GM12878 (cell line): ENCODE measurements at regions not wholly inside any gene's neighbourhood (a gene's known extent, or its start where the extent isn't known, plus 50 kb on each side); places are given as distances from the start of the nearest gene placed in this dataset.

ENCODE experiments used
- ATAC-seq: fragments of 200-7000 bp; cut with Tn5 transposase; 3 replicates; pipeline ENCODE4 v1.9.1; 2020; ENCODE audit warnings: mild to moderate bottlenecking, moderate library complexity
- BruUV-seq: library from RNA; stranded (reverse); fragments of 400-500 nt; replicated peaks from 2 replicates; lab custom pipeline; 2021; lab: Mats Ljungman, UMichigan
- CTCF ChIA-PET: fragments of 300-600 bp; sonication (Branson Sonifier 250); formaldehyde crosslinking; extraction: SDS; loops from one replicate; lab custom pipeline; 2021; ENCODE audit warnings: inconsistent platforms; lab: Yijun Ruan, JAX
- POLR2A ChIA-PET: fragments of 350-600 bp; formaldehyde crosslinking; extraction: SDS; loops from one replicate; lab custom pipeline; 2021; ENCODE audit warnings: inconsistent platforms; lab: Charles Lee
- RAD21 ChIA-PET: fragments of 300-600 bp; sonication (Branson Sonifier 250); formaldehyde crosslinking; loops from one replicate; lab custom pipeline; 2023; ENCODE audit warnings: antibody characterized with exemption; ENCODE audit not compliant: unreplicated experiment; lab: Charles Lee
- SMC1A ChIA-PET: fragments of 300-600 bp; sonication (Branson Sonifier 250); formaldehyde crosslinking; loops from one replicate; lab custom pipeline; 2023; ENCODE audit not compliant: unreplicated experiment, uncharacterized antibody; lab: Charles Lee
- DNase-seq: peaks from one replicate; pipeline ENCODE4 v3.0.0-alpha.2; 2011; ENCODE audit warnings: low read depth, low spot score
- FAIRE-seq: peaks from 3 replicates; lab custom pipeline; 2011; peaks lifted over from hg19 to GRCh38; lab: Jason Lieb, UNC
- H2AFZ ChIP-seq: 2 replicates; pipeline ENCODE4 v1.6.0; 2011; ENCODE audit warnings: low read depth, low read length, control low read depth; ENCODE audit not compliant: control insufficient read depth
- H3K27ac ChIP-seq: 2 replicates; pipeline ENCODE4 v1.5.1; 2011; ENCODE audit warnings: control low read depth; ENCODE audit not compliant: control insufficient read depth, insufficient read depth
- H3K27me3 ChIP-seq, 2 experiments: replicated peaks in 1 of 2; 2 replicates each; pipeline versions ENCODE4 v1.6.0 to v1.6.1; 2011; ENCODE audit warnings: low read length in 1 of 2; ENCODE audit not compliant: control insufficient read depth in 2 of 2, insufficient read depth in 2 of 2
- H3K36me3 ChIP-seq, 2 experiments: 2 replicates each; pipeline ENCODE4 v1.5.1; 2011; ENCODE audit warnings: low read length in 1 of 2; ENCODE audit not compliant: control insufficient read depth in 2 of 2, insufficient read depth in 2 of 2
- H3K4me1 ChIP-seq: 2 replicates; pipeline ENCODE4 v1.6.1; 2011; ENCODE audit warnings: mild to moderate bottlenecking, low read length, moderate library complexity, mixed read lengths; ENCODE audit not compliant: control insufficient read depth, insufficient read depth
- H3K4me2 ChIP-seq: 2 replicates; pipeline ENCODE4 v1.6.0; 2011; ENCODE audit warnings: control low read depth; ENCODE audit not compliant: control insufficient read depth, insufficient read depth
- H3K4me3 ChIP-seq: fragments of 200-600 bp; sonication (generic); 2 replicates; pipeline ENCODE4 v1.5.1; 2016
- H3K79me2 ChIP-seq: 2 replicates; pipeline ENCODE4 v1.6.0; 2011; ENCODE audit warnings: low read length; ENCODE audit not compliant: control insufficient read depth, insufficient read depth
- H3K9ac ChIP-seq: 2 replicates; pipeline ENCODE4 v1.8.0; 2011; ENCODE audit warnings: low read length, control low read depth, mixed read lengths; ENCODE audit not compliant: control insufficient read depth, insufficient read depth
- H3K9me3 ChIP-seq: replicated peaks from 3 replicates; pipeline ENCODE4 v1.5.1; 2011; ENCODE audit warnings: mild to moderate bottlenecking, low read length; ENCODE audit not compliant: control insufficient read depth, insufficient read depth
- H4K20me1 ChIP-seq: 2 replicates; pipeline ENCODE4 v1.6.0; 2011; ENCODE audit not compliant: control insufficient read depth, insufficient read depth
- IKZF2 ChIP-seq, 2 experiments: fragments of 450-650 bp; IDR thresholded peaks; 2 replicates each; pipeline ENCODE4 v1.6.1; 2017; ENCODE audit warnings: mild to moderate bottlenecking in 2 of 2, moderate library complexity in 2 of 2
- IRF4 ChIP-seq: IDR thresholded peaks from 2 replicates; pipeline ENCODE4 v1.6.1; 2011; ENCODE audit warnings: low read depth, low read length
- JUND ChIP-seq: IDR thresholded peaks from 2 replicates; pipeline ENCODE4 v1.6.1; 2012; ENCODE audit warnings: low read depth, mild to moderate bottlenecking, low read length, improper control_type of control experiment, moderate library complexity
- MAX ChIP-seq: IDR thresholded peaks from 2 replicates; pipeline ENCODE4 v1.6.1; 2012; ENCODE audit warnings: low read depth, low read length, improper control_type of control experiment
- NR2C2 ChIP-seq: IDR thresholded peaks from 2 replicates; pipeline ENCODE4 v1.6.1; 2011; ENCODE audit warnings: borderline replicate concordance, low read depth; ENCODE audit not compliant: control insufficient read depth, insufficient read length
- PAX5 ChIP-seq: IDR thresholded peaks from 2 replicates; pipeline ENCODE4 v1.6.1; 2011; ENCODE audit warnings: low read depth, low read length, borderline replicate concordance
- POLR2A ChIP-seq: IDR thresholded peaks from 2 replicates; pipeline ENCODE4 v1.6.1; 2011; ENCODE audit warnings: low read depth, mild to moderate bottlenecking, low read length
- POLR2AphosphoS5 ChIP-seq: IDR thresholded peaks from 2 replicates; pipeline ENCODE4 v1.6.1; 2011; ENCODE audit warnings: mild to moderate bottlenecking, low read length, inconsistent platforms
- RCOR1 ChIP-seq: conservative IDR thresholded peaks from 2 replicates; pipeline ENCODE4 v1.6.1; 2012; ENCODE audit warnings: low read depth, low read length, improper control_type of control experiment
- RUNX3 ChIP-seq: IDR thresholded peaks from 2 replicates; pipeline ENCODE4 v1.6.1; 2012; ENCODE audit warnings: low read length, inconsistent platforms
- SKIL ChIP-seq: fragments of 450-650 bp; IDR thresholded peaks from 2 replicates; pipeline ENCODE4 v1.6.1; 2017; ENCODE audit warnings: mild to moderate bottlenecking, low read depth, inconsistent platforms; ENCODE audit not compliant: poor library complexity, severe bottlenecking
- SUPT20H ChIP-seq: IDR thresholded peaks from 2 replicates; pipeline ENCODE4 v1.6.1; 2011; ENCODE audit warnings: low read depth, mild to moderate bottlenecking, low read length, moderate library complexity, borderline replicate concordance; ENCODE audit not compliant: control insufficient read depth
- TAF1 ChIP-seq: IDR thresholded peaks from 2 replicates; pipeline ENCODE4 v1.6.1; 2011; ENCODE audit warnings: mild to moderate bottlenecking, low read depth, low read length, borderline replicate concordance
- TCF3 ChIP-seq: IDR thresholded peaks from 2 replicates; pipeline ENCODE4 v1.6.1; 2012; ENCODE audit warnings: low read depth, mild to moderate bottlenecking, low read length, borderline replicate concordance; ENCODE audit not compliant: insufficient read depth
- TCF7 ChIP-seq: IDR thresholded peaks from 2 replicates; pipeline ENCODE4 v1.6.1; 2014; ENCODE audit warnings: antibody characterized with exemption, borderline replicate concordance
- ZNF274 ChIP-seq: IDR thresholded peaks from one replicate; pipeline ENCODE4 v1.8.0; 2011; ENCODE audit not compliant: insufficient read length, insufficient read depth
- WGBS: methylation state at CpG from one replicate; pipeline ENCODE4 v1.1.6; 2016; ENCODE audit warnings: low lambda C conversion rate; ENCODE audit not compliant: insufficient replicate concordance, insufficient coverage; ENCODE audit errors: missing lambda C conversion rate; 5-methylcytosine and 5-hydroxymethylcytosine counted together
- in situ Hi-C: fragments of 300-500 bp; cut with MboI; formaldehyde crosslinking; loops from 9 replicates; pipeline ENCODE4 v1.14.3; 2018; ENCODE audit warnings: mixed read lengths
- intact Hi-C: fragments of 100-400 bp; cut with micrococcal nuclease; formaldehyde crosslinking; loops from one replicate; pipeline ENCODE4 v1.14.2; 2022; ENCODE audit not compliant: unreplicated experiment
- TF ChIP-seq, protein P1 (sequence below): fragments of 450-650 bp; formaldehyde crosslinking; IDR thresholded peaks from 2 replicates; pipeline ENCODE4 v1.4.0; 2020; ENCODE audit warnings: mild to moderate bottlenecking, moderate library complexity
- TF ChIP-seq, protein P2 (sequence below): fragments of 450-650 bp; IDR thresholded peaks from 2 replicates; pipeline ENCODE4 v1.6.1; 2014; ENCODE audit warnings: mild to moderate bottlenecking

GRCh38 chr13:89486709-89487108 is 1815.5 kb downstream of the SLITRK5 start:
- 0% methylated on average over 1 of the region's 1 CpG for WGBS
- TF ChIP-seq NR2C2 (no peak), TAF1 (no peak), RUNX3 (no peak), RCOR1 (no peak), IRF4 (no peak), MAX (no peak), SUPT20H (no peak), IKZF2 (IDR thresholded peaks at IDR 0.05) (no peak), TCF3 (no peak), JUND (no peak), SKIL (no peak), POLR2A (no peak), ZNF274 (no peak), PAX5 (no peak), POLR2AphosphoS5 (no peak), TCF7 (no peak)
- TF ChIP-seq, protein P1, sequence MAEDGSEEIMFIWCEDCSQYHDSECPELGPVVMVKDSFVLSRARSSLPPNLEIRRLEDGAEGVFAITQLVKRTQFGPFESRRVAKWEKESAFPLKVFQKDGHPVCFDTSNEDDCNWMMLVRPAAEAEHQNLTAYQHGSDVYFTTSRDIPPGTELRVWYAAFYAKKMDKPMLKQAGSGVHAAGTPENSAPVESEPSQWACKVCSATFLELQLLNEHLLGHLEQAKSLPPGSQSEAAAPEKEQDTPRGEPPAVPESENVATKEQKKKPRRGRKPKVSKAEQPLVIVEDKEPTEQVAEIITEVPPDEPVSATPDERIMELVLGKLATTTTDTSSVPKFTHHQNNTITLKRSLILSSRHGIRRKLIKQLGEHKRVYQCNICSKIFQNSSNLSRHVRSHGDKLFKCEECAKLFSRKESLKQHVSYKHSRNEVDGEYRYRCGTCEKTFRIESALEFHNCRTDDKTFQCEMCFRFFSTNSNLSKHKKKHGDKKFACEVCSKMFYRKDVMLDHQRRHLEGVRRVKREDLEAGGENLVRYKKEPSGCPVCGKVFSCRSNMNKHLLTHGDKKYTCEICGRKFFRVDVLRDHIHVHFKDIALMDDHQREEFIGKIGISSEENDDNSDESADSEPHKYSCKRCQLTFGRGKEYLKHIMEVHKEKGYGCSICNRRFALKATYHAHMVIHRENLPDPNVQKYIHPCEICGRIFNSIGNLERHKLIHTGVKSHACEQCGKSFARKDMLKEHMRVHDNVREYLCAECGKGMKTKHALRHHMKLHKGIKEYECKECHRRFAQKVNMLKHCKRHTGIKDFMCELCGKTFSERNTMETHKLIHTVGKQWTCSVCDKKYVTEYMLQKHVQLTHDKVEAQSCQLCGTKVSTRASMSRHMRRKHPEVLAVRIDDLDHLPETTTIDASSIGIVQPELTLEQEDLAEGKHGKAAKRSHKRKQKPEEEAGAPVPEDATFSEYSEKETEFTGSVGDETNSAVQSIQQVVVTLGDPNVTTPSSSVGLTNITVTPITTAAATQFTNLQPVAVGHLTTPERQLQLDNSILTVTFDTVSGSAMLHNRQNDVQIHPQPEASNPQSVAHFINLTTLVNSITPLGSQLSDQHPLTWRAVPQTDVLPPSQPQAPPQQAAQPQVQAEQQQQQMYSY (CRISPR knock-in tag): no peak
- TF ChIP-seq, protein P2, sequence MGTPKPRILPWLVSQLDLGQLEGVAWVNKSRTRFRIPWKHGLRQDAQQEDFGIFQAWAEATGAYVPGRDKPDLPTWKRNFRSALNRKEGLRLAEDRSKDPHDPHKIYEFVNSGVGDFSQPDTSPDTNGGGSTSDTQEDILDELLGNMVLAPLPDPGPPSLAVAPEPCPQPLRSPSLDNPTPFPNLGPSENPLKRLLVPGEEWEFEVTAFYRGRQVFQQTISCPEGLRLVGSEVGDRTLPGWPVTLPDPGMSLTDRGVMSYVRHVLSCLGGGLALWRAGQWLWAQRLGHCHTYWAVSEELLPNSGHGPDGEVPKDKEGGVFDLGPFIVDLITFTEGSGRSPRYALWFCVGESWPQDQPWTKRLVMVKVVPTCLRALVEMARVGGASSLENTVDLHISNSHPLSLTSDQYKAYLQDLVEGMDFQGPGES: no peak

More at GRCh38 chr13:89486709-89487108, 1815.5 kb downstream of the SLITRK5 start:
- H3K27me3 ChIP-seq: no peaks in the 10 kb centered on the region
- H4K20me1 ChIP-seq: no peaks in the 10 kb centered on the region
- ChIA-PET POLR2A (no interaction called here), CTCF (no interaction called here), RAD21 (no interaction called here), SMC1A (no interaction called here)
- no peak overlapping the region for H3K9ac ChIP-seq
- H3K4me3 ChIP-seq: no peak overlapping the region
- no peak for FAIRE-seq
- in situ Hi-C loops (no loop called here), intact Hi-C loops (no loop called here)
- H3K9me3 ChIP-seq: no peaks in the 10 kb centered on the region
- H3K36me3 ChIP-seq: no peaks in the 10 kb centered on the region
- DNase-seq: no peak
- no peak overlapping the region for H3K27ac ChIP-seq
- no peak overlapping the region for H2AFZ ChIP-seq
- H3K79me2 ChIP-seq: no peaks in the 10 kb centered on the region
- no peaks in the 10 kb centered on the region for H3K4me1 ChIP-seq
- no TSS peak for BruUV-seq
- ATAC-seq: no peak
- no peak overlapping the region for H3K4me2 ChIP-seq
